ENCODE measurements at regions not wholly inside any gene's neighbourhood (a gene's known extent, or its start where the extent isn't known, plus 50 kb on each side); places are given as distances from the start of the nearest gene placed in this dataset.

- no peak for TF ChIP-seq CTCF (IDR thresholded peaks at IDR 0.05)
- no peak for TF ChIP-seq POLR2A (IDR thresholded peaks at IDR 0.05)
Measured at GRCh38 chr7:16144361-16144760, 277.0 kb downstream of the CRPPA start.

Data from prostate gland (tissue), 2 donors.